Gastrocnemius medialis (tissue), 4 donors: ENCODE measurements at regions not wholly inside any gene's neighbourhood (a gene's known extent, or its start where the extent isn't known, plus 50 kb on each side); places are given as distances from the start of the nearest gene placed in this dataset.

Source experiments
- CTCF ChIP-seq, 5 experiments: fragments of 450-650 bp in 3 of 5; fragments of 200-600 bp in 2 of 5; sonication (generic) in 2 of 5; IDR thresholded peaks in 4 of 5; conservative IDR thresholded peaks in 1 of 5; 1 replicate in 4 of 5; 2 replicates in 1 of 5; pipeline ENCODE4 v1.5.1; 2016 to 2019; ENCODE audit warnings: antibody characterized with exemption in 5 of 5, mild to moderate bottlenecking in 3 of 5, moderate library complexity in 3 of 5
- POLR2A ChIP-seq, 2 donors: fragments of 450-650 bp; IDR thresholded peaks; one replicate each; pipeline ENCODE4 v1.6.1; 2017; ENCODE audit warnings: antibody characterized with exemption in 2 of 2, mild to moderate bottlenecking in 2 of 2, moderate library complexity in 2 of 2

GRCh38 chr4:23298371-23298770 is 591.5 kb downstream of the PPARGC1A start:
- no peak for TF ChIP-seq CTCF (IDR thresholded peaks at IDR 0.05 in 4 of 5, conservative IDR thresholded peaks at IDR 0.05 in 1 of 5)
- TF ChIP-seq POLR2A (IDR thresholded peaks at IDR 0.05): no peak
